Effector memory CD4-positive, alpha-beta T cell (primary cell): ENCODE measurements at regions not wholly inside any gene's neighbourhood (a gene's known extent, or its start where the extent isn't known, plus 50 kb on each side); places are given as distances from the start of the nearest gene placed in this dataset.

ENCODE experiments used
- DNase-seq, 3 donors: peaks; one replicate each; pipeline ENCODE4 v3.0.0-alpha.2; 2020
- H3K27ac ChIP-seq: 2 replicates; pipeline ENCODE4 v1.7.0; 2013; ENCODE audit warnings: mild to moderate bottlenecking, low read length, moderate library complexity; ENCODE audit not compliant: insufficient read depth, poor library complexity, severe bottlenecking
- H3K27me3 ChIP-seq: replicated peaks from 2 replicates; pipeline ENCODE4 v1.7.0; 2013; ENCODE audit warnings: mild to moderate bottlenecking, low read length; ENCODE audit not compliant: insufficient read depth, control insufficient read depth, poor library complexity, severe bottlenecking
- H3K36me3 ChIP-seq: 2 replicates; pipeline ENCODE4 v1.7.0; 2013; ENCODE audit warnings: mild to moderate bottlenecking, low read length, moderate library complexity; ENCODE audit not compliant: control insufficient read depth, insufficient read depth
- H3K4me1 ChIP-seq: 2 replicates; pipeline ENCODE4 v1.7.0; 2013; ENCODE audit warnings: low read length, mild to moderate bottlenecking; ENCODE audit not compliant: control insufficient read depth, insufficient read depth, poor library complexity, severe bottlenecking
- H3K4me3 ChIP-seq: 2 replicates; pipeline ENCODE4 v1.7.0; 2013; ENCODE audit warnings: low read length, low read depth, mild to moderate bottlenecking; ENCODE audit not compliant: insufficient read depth, poor library complexity, severe bottlenecking
- H3K9me3 ChIP-seq: 2 replicates; pipeline ENCODE4 v1.7.0; 2013; ENCODE audit warnings: mild to moderate bottlenecking, low read length, moderate library complexity; ENCODE audit not compliant: control insufficient read depth

- H3K4me1 ChIP-seq, result no peaks in the 10 kb centered on the region
- H3K27me3 ChIP-seq, result no peaks in the 10 kb centered on the region
- H3K9me3 ChIP-seq, result no peaks in the 10 kb centered on the region
- no peak for DNase-seq
- H3K36me3 ChIP-seq, result no peaks in the 10 kb centered on the region
- H3K27ac ChIP-seq, result no peak overlapping the region
- H3K4me3 ChIP-seq, result no peak overlapping the region
Observed at GRCh38 chr7:17448479-17449423, 150.3 kb downstream of the AHR start.

DNA sequence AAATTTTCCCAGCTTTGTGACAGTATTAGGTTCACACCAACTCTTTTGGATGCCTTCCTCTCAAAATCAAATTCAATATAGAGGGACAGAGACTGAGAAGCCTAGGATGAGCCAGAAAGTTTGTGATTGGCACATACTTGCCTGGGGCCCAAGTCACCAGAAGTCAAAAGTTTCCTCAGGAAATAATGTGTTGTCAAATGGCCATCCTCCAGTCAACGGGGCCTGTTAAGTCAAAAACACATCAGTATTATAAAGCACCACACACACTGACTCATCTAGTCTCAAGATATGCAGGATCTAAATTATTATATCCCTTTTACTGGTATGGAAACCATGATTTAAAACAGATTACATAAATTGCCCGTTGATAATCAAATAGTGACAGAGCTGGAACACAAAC, 158.1 kb downstream of the AHR start:
- no peaks in the 10 kb centered on the region for H3K36me3 ChIP-seq
- H3K27me3 ChIP-seq, result no peaks in the 10 kb centered on the region
- DNase-seq, result no peak
- H3K4me3 ChIP-seq, result no peak overlapping the region
- H3K4me1 ChIP-seq, result no peaks in the 10 kb centered on the region
- no peak overlapping the region for H3K27ac ChIP-seq
- H3K9me3 ChIP-seq, result no peaks in the 10 kb centered on the region

GRCh38 chr7:17460001-17460400, 161.5 kb downstream of the AHR start:
- H3K36me3 ChIP-seq, result no peaks in the 10 kb centered on the region

DNA sequence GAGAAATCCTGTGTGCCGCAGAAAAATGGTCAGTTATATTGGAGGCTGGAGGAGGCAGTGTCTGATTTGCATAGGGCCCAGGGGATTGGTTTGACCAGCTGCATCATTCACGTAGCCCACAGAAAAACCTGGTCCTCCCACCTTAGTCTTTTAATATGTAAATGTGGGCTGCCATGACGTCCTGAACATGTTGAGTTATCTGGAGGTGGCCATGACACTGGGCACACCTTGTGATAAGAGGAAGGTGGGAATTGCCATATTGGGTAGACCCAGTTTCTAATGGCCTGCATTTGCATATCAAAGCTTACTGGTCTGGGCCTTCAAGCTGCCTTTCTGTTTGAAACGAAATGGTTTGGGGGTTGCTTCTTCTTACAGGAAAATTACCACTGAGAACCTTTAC, 162.2 kb downstream of the AHR start:
- no peaks in the 10 kb centered on the region for H3K27me3 ChIP-seq
- no peak for DNase-seq
- no peaks in the 10 kb centered on the region for H3K4me1 ChIP-seq
- no peaks in the 10 kb centered on the region for H3K9me3 ChIP-seq
- no peaks in the 10 kb centered on the region for H3K36me3 ChIP-seq
- no peak overlapping the region for H3K4me3 ChIP-seq
- H3K27ac ChIP-seq, result no peak overlapping the region

More at GRCh38 chr7:17460001-17460400, 161.5 kb downstream of the AHR start:
- Histone ChIP-seq H3K4me3 (no peak overlapping the region), H3K27me3 (no peaks in the 10 kb centered on the region), H3K9me3 (no peaks in the 10 kb centered on the region), H3K27ac (no peak overlapping the region), H3K4me1 (no peaks in the 10 kb centered on the region)
- DNase-seq, result no peak

DNA sequence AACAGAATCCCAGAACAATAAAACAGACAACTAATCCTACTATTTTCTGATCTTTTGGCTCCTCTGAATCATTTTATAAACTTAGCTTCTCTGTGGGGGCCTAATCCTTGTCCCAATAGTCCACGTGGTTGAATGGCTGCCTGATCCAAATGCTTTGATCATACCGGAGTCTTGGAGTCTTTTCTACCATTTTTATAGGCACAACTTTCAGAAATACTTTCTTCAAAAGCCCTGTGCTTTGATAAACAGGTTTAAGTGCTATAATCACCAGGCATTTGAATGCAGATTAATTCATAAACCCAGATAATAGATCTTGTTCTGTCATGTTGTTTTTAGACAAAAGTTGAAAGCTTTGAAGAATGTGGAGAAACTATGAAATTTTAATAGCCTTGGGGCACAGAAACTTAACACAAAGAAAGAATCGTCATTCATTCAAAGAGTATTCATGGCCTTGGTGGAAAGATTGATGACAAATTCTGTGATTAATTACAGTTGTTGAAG, 163.7 kb downstream of the AHR start:
- no peak overlapping the region for H3K4me3 ChIP-seq
- no peaks in the 10 kb centered on the region for H3K36me3 ChIP-seq
- no peak overlapping the region for H3K27ac ChIP-seq
- DNase-seq, result no peak
- H3K9me3 ChIP-seq, result no peaks in the 10 kb centered on the region
- H3K4me1 ChIP-seq, result no peaks in the 10 kb centered on the region
- H3K27me3 ChIP-seq, result no peaks in the 10 kb centered on the region

GRCh38 chr7:17463511-17464085, 165.1 kb downstream of the AHR start:
- H3K27me3 ChIP-seq, result no peaks in the 10 kb centered on the region
- no peaks in the 10 kb centered on the region for H3K36me3 ChIP-seq
- no peaks in the 10 kb centered on the region for H3K9me3 ChIP-seq
- H3K4me1 ChIP-seq, result no peaks in the 10 kb centered on the region
- no peak overlapping the region for H3K27ac ChIP-seq
- DNase-seq, result no peak
- no peak overlapping the region for H3K4me3 ChIP-seq

- Histone ChIP-seq H3K27ac (no peak overlapping the region), H3K36me3 (no peaks in the 10 kb centered on the region), H3K4me1 (no peaks in the 10 kb centered on the region), H3K4me3 (no peak overlapping the region), H3K27me3 (no peaks in the 10 kb centered on the region), H3K9me3 (no peaks in the 10 kb centered on the region)
- DNase-seq, result no peak
Observed at GRCh38 chr7:17466216-17466615, 167.8 kb downstream of the AHR start.

DNA sequence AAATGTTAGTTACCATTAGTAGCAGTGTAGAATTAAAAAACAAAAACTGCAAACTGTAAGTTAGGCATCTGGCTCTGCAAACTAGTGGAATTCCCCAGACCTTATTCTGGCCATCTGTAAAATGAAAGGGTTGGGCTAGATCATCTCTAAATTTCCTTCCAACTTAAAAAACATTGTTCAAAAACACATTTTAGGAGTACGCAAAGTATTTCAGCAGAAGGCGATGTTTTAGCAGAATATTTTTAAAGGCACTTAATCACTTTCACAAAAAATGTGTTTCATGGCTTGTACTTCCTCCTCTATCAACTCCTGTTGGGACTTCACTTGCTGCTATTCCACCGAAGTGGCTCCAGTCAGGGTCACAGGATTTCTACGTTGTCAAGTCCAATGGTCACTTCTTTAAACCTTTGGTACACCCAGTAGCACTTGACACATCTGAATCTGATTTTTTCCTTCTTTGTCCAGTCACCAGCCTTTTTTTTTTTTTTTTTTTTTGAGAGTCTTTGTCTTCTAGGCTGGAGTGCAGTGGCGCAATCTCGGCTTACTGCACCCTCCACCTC, 169.0 kb downstream of the AHR start:
- Histone ChIP-seq H3K27ac (no peak overlapping the region), H3K27me3 (no peaks in the 10 kb centered on the region), H3K4me1 (no peaks in the 10 kb centered on the region), H3K4me3 (no peak overlapping the region), H3K9me3 (no peaks in the 10 kb centered on the region), H3K36me3 (no peaks in the 10 kb centered on the region)
- DNase-seq, result no peak

DNA sequence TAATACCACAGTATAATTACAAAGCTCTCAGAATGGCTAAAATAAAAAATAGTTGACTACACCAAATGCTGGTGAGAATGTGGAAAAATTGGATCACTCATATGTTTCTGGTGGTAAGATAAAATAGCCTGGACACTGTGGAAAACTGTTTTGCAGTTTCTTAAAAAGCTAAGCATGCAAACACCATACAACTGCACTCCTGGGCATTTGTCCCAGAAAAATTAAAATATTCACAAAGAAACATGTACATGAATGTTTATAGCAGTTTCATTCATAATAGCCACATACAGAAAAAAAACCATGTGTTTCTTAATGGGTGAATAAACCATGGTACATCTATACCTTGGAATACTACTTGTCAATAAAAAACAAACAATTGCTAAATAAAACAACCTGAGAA, 172.9 kb downstream of the AHR start:
- H3K27me3 ChIP-seq, result no peaks in the 10 kb centered on the region
- no peak for DNase-seq
- H3K9me3 ChIP-seq, result no peaks in the 10 kb centered on the region
- H3K27ac ChIP-seq, result no peak overlapping the region
- no peaks in the 10 kb centered on the region for H3K36me3 ChIP-seq
- no peaks in the 10 kb centered on the region for H3K4me1 ChIP-seq
- no peak overlapping the region for H3K4me3 ChIP-seq

GRCh38 chr7:17472518-17472917, 174.1 kb downstream of the AHR start:
- Histone ChIP-seq H3K27me3 (no peaks in the 10 kb centered on the region), H3K4me3 (no peak overlapping the region), H3K9me3 (no peaks in the 10 kb centered on the region), H3K36me3 (no peaks in the 10 kb centered on the region), H3K4me1 (no peaks in the 10 kb centered on the region), H3K27ac (no peak overlapping the region)
- no peak for DNase-seq
